Uterus (tissue), 2 donors: ENCODE measurements at regions not wholly inside any gene's neighbourhood (a gene's known extent, or its start where the extent isn't known, plus 50 kb on each side); places are given as distances from the start of the nearest gene placed in this dataset.

Source experiments
- CTCF ChIP-seq, 4 experiments: fragments of 200-600 bp in 2 of 4; fragments of 450-650 bp in 2 of 4; sonication (generic) in 2 of 4; IDR thresholded peaks; one replicate each; pipeline ENCODE4 v1.5.1; 2016 to 2019; ENCODE audit warnings: antibody characterized with exemption in 4 of 4, mild to moderate bottlenecking in 2 of 4, moderate library complexity in 1 of 4
- POLR2A ChIP-seq, 2 donors: fragments of 450-650 bp; IDR thresholded peaks; one replicate each; pipeline ENCODE4 v1.6.1; 2016; ENCODE audit warnings: antibody characterized with exemption in 2 of 2, mild to moderate bottlenecking in 1 of 2, moderate library complexity in 1 of 2

- no peak for TF ChIP-seq CTCF (IDR thresholded peaks at IDR 0.05)
- TF ChIP-seq POLR2A (IDR thresholded peaks at IDR 0.05), result no peak
These were observed 149.8 kb upstream of the FGF10 start for GRCh38 chr5:44538797-44539601.
